Left cardiac atrium (tissue), 4 donors: ENCODE measurements at regions not wholly inside any gene's neighbourhood (a gene's known extent, or its start where the extent isn't known, plus 50 kb on each side); places are given as distances from the start of the nearest gene placed in this dataset.
"Not testable (repeated sequence)": the region's sequence is repeated elsewhere in the genome, so short reads cannot be mapped to it uniquely, and the experiment has no call there.

Experiments used
- ATAC-seq, 2 donors: fragments of 200-7000 bp; cut with Tn5 transposase; one replicate each; pipeline ENCODE4 v1.9.1; 2020; ENCODE audit warnings: mild to moderate bottlenecking in 2 of 2, moderate library complexity in 2 of 2
- DNase-seq: peaks from one replicate; pipeline ENCODE4 v3.0.0-alpha.2; 2020
- intact Hi-C, 2 donors: fragments of 100-400 bp; cut with DNase I; formaldehyde crosslinking; loops; one replicate each; pipeline versions ENCODE4 v1.14.1 to v1.15.1; 2022 to 2023
- donor health status: DM: no; HTN: yes; CAD: no.
- donor health status: DM: no; HTN: yes; CAD: no; lungs with severe emphysema.
- donor health status: DM: yes; HTN: yes; CAD: no.
- donor health status: Dilated cardiomyopathy.

DNA sequence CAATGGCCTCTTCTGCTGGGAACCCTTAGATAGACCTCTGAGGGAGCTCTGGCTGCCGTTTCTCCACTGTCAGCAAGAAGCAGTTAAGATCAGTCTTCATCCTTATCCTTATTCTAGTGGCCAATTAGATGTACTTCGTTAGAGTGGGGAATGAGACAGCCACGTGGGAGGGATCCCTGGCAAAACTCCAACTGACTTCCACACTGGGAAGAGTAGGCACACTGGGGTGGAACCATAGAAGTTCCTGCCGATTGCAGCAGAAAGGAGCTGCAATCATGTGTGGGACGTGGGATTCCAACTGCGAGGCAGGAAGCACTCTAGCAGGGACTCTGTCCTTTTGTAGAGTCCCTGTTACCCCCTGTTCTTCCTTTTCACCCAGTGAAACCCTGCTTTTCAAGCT lies 226.3 kb upstream of the RGS17 start:
- intact Hi-C loops: no loop called here
- DNase-seq: no peak
- ATAC-seq: no peak

DNA sequence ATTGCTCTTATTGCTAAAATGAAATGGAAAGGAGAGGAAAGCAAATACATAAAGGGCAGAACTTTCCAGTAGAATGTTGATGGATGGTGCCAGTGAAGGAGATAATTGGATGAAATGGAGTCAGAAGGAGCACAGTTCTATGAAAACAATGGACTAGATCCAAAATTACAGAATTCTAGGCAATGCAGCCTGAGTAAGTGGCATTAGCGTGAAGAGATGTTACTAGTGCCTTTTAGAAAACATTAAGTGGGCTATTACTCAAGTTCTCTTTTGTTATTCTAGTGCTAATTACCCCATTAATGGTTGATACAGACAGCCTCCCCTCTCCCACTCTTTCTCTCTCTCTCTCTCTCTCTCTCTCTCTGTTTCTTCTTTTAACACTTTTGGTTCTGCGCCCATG lies 209.5 kb upstream of the RGS17 start:
- intact Hi-C loops: no loop called here
- no peak for ATAC-seq
- DNase-seq: no peak

GRCh38 chr6:153334121-153334520 lies 203.0 kb upstream of the RGS17 start:
- intact Hi-C loops: no loop called here
- no peak for ATAC-seq
- no peak for DNase-seq

DNA sequence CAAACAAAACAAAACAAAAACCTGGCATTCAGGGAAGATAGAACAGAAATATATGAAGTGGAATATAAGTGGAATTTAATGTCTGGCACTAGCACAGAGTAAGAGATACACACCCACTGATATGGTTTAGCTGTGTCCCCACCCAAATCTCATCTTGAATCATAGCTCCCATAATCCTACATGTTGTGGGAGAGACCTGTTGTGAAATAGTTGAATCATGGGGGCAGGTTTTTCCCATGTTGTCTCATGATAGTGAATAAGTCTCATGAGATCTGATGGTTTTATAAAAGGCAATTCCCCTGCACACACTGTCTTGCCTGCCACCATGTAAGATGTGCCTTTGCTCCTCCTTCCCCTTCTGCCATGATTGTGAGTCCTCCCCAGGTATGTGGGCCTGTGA lies 200.1 kb upstream of the RGS17 start:
- DNase-seq, ATAC-seq, intact Hi-C loops: not testable (repeated sequence)

DNA sequence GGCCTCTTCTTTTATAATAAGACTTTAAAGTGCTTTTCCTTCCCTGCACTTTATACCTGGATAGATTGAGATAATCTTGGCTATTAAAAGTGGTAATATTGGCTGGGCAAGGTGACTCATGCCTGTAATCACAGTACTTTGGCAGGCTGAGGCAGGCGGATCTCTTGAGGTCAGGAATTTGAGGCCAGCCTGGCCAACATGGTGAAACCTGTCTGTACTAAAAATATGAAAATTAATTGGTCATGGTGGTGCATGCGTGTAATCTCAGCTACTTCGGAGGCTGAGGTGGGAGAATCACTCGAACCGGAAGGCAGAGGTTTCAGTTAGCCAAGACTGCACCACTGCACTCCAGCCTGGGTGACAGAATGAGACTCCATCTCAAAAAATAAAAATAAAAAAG lies 197.1 kb upstream of the RGS17 start:
- no peak for DNase-seq
- no peak for ATAC-seq
- intact Hi-C loops: no loop called here

DNA sequence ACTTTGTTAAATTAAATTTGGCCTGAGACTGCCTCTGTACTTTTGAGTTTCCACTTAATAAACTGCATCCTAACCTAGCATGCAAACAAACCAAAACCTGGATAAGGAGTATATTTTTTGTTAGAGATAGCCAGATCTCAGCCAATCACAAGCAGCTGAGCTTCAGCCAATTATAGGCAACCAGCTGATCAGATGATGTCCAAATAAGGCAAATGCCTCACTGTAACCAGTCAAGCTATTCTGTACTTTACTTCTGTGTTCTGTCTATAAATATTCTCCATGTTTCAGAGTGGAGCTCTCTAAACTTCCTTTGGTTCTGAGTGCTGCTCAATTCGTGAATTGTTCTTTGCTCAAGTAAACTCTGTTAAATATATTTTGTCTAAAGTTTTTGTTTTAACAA lies 194.6 kb upstream of the RGS17 start:
- intact Hi-C loops: no loop called here
- ATAC-seq (no peak), DNase-seq (no peak)

GRCh38 chr6:153312634-153313033 lies 181.6 kb upstream of the RGS17 start:
- peak; percentile 29 for DNase-seq
- ATAC-seq: peak; percentile 63 to 67
- intact Hi-C loops: no loop called here

- intact Hi-C loops: no loop called here
- no peak for ATAC-seq
- DNase-seq: no peak
Measured at GRCh38 chr6:153309651-153310050, 178.6 kb upstream of the RGS17 start.

- ATAC-seq (no peak), DNase-seq (no peak)
- intact Hi-C loops: no loop called here
Measured at GRCh38 chr6:153302133-153302532, 171.1 kb upstream of the RGS17 start.

- intact Hi-C loops: no loop called here
- ATAC-seq: no peak
- DNase-seq: no peak
Measured at GRCh38 chr6:153301602-153302001, 170.5 kb upstream of the RGS17 start.

GRCh38 chr6:153282456-153282855 lies 151.4 kb upstream of the RGS17 start:
- ATAC-seq: not testable (repeated sequence)

DNA sequence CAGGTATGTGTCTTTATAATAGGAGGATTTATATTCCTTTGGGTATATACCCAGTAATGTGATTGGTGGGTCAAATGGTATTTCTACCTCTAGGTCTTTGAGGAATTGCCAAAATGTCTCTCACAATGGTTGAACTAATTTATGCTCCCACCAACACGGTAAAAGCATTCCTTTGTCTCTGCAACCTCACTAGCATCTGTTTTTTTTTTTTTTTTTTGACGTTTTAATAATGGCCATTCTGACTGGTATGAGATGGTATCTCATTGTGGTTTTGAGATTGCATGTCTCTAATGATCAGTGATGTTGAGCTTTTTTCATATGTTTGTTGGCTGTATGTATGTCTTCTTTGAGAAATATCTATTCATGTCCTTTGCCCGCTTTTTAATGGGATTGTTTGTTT lies 144.9 kb upstream of the RGS17 start:
- ATAC-seq (no peak), DNase-seq (no peak)

More at GRCh38 chr6:153282456-153282855, 151.4 kb upstream of the RGS17 start:
- DNase-seq, intact Hi-C loops: not testable (repeated sequence)

DNA sequence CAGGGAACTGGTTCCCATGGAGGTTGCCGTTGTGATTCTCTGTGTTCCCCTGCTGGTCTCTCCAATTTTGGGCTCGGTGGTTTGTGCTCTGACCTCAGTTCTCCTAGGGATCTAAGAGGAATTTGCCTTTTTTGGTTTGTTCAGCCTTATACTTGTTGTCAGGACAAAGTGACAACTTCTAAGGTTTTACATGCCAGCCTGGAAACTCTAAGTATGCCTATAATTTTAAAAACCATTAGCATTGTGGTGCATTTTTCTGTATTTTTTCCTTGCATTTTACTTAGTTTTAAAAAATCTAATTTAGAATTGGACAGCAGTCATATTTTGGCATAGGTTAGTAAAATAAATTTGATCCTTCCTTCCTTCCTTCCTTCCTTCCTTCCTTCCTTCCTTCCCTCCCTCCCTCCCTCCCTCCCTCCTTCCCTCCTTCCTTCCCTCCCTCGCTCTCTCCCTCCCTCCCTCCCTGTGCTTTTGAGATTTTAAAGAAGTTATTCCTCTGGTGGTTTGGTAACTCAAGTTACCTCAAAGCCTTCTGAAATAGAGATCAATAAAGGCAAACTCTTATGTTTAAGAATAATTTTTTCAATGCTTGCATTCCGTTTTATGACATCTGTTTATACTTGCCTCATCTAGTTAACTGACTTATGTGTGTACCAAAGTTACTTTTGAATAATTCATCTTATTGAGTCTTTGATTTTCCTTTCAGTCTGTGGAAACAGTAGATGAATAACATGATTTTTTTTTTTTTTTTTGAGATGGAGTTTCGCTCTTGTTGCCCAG lies 141.3 kb upstream of the RGS17 start:
- ATAC-seq: no peak
- intact Hi-C loops: no loop called here
- no peak for DNase-seq

More for the DNA sequence above, 144.9 kb upstream of the RGS17 start:
- intact Hi-C loops: no loop called here

DNA sequence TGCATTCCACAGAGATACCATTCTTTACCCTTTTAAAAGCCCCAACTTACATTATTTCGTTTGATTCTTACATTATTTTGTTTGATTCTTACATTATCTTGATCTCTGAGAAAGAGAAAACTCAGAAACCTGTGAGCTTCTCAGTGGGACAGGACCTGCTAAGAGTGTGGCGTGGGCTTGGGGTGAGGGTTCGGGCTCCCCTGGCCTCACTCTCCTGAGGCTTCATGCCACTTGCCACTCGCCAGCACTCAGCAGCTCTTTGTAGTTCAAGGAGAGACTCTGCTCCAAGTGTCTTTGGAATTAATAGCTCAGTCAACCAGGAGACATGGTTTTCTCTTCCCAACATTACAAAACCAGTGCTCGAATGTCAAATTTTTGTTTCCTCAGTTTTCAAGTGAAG lies 132.4 kb upstream of the RGS17 start:
- intact Hi-C loops: no loop called here
- ATAC-seq: no peak
- no peak for DNase-seq

DNA sequence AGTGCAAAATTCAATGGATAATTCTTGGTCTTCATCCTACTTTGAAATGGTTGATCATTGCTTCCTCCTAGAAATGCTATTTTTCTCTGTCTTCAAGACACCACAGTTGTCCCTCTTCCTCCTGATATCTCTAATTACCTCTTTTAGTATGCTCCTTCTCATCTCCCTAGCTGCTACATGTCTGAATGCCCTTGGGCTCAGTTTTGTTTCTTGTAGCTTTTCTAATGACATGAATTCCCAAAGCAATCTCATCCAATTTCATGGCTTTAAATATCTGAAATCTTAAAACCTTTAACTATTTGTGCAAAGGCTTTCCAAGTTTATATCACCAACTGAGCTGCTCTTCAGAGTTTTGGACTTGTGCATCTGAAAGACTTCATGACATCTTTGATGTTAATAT lies 120.2 kb upstream of the RGS17 start:
- ATAC-seq: no peak
- intact Hi-C loops: no loop called here
- no peak for DNase-seq

DNA sequence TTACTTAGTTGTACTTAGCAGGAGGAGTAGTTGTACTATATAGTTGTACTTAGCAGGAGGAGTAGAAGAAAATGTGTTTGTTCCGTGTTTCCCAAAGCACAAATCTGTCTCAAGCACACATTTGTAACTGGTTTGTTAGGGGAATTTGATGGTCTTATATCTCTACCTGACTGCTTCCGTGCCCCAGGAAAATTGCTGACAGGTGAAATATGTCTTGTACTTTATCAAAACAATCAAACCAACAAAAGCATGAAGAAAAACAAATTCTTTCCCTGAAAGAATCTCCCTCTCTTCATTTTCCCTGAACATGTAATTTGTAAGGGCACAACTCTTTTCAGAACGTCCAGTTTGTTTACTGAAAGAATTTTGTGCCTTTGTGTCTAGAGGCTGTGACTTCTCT lies 106.6 kb upstream of the RGS17 start:
- ATAC-seq (no peak), DNase-seq (no peak)
- intact Hi-C loops: loop anchor here in 1 of 2 donors (10.0 kb wide), 1 partner anchor 707 kb away; no protein-coding TSS in a partner anchor

- DNase-seq (peak; percentile 28), ATAC-seq (peak; percentile 32 to 53)
- intact Hi-C loops: loop anchor here (5.0 to 10.0 kb wide), 2 partner anchors 714 to 716 kb away; no protein-coding TSS in a partner anchor
Measured at GRCh38 chr6:153231048-153231646, 100.1 kb upstream of the RGS17 start.

DNA sequence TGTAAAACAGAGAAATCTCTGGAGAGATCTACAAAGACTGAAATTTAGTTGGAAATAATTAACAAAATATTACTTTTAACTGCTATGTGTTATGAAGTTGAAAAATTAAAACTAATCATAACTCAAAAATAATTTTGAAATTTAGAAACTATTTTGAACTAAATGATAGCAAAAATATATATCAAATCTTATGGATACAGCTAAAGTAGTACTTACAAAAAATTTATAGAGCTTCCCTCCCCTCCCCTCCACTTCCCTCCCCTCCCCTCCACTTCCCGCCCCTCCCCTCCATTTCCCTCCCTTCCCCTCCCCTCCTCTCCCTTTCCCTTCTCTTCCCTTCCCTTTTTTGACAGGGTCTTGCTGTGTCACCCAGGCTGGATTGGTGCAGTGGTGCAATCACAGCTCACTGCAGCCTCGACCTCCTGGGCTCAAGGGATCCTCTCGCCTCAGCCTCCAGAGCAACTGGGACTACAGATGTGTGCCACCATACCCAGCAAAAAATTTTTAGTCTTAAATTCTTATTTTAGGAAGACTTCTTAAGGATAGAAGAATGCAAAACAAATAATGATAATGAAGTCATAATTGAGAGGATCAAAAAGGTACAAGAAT lies 87.2 kb upstream of the RGS17 start:
- intact Hi-C loops: loop anchor here in 1 of 2 donors (10.0 kb wide), 1 partner anchor 163 kb away; no protein-coding TSS in a partner anchor
- DNase-seq: no peak
- no peak for ATAC-seq

DNA sequence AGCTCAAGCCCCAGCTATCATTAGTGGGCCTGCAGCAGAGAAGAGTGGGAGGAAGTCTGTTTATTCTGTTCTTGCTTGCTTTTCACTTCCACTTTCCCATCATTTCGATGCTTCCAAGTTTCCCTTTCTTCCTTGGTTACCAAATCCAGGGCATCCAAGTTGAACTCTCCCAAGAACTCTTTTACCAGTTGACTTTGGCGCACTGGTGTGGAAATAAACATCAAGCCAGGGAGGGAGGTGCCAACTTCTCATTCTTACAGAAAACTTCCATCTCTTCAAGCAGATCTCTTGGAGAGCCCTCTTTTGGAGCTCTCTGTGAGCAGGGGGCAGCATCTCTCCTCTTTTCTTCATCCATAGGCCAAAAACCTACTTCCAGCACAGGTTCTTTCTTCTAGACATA lies 85.7 kb upstream of the RGS17 start:
- DNase-seq (no peak), ATAC-seq (no peak)
- intact Hi-C loops: loop anchor here in 1 of 2 donors (10.0 kb wide), 1 partner anchor 162 kb away; no protein-coding TSS in a partner anchor

DNA sequence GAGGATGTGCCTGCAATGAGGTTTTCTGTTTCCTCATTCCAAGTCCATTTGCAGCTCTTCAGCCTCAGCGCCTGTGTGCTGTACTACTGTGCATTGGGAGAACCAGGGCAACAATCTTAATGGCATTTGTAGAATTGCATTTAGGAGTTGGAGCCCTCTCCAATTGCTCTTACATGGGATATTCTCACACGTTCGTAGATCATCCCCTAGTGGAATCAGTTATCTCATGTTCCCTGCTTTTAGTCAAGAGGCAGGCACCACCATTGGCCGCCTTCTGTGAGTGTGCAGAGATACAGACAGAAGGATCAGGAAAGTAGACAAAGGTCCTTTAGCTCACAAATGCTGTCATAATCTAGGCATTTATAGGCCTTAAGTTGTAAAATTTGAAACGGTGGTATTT lies 84.2 kb upstream of the RGS17 start:
- intact Hi-C loops: loop anchor here in 1 of 2 donors (10.0 kb wide), 1 partner anchor 160 kb away; no protein-coding TSS in a partner anchor
- DNase-seq: no peak
- ATAC-seq: no peak
